Body of pancreas (tissue), 4 donors: ENCODE measurements at regions not wholly inside any gene's neighbourhood (a gene's known extent, or its start where the extent isn't known, plus 50 kb on each side); places are given as distances from the start of the nearest gene placed in this dataset.

Experiments used
- CTCF ChIP-seq, 7 experiments: fragments of 450-650 bp in 4 of 7; fragments of 200-600 bp in 3 of 7; sonication (generic) in 3 of 7; IDR thresholded peaks; one replicate each; pipeline ENCODE4 v1.5.1; 2016 to 2019; ENCODE audit warnings: antibody characterized with exemption in 7 of 7
- POLR2A ChIP-seq, 3 donors: fragments of 450-650 bp; IDR thresholded peaks; one replicate each; pipeline ENCODE4 v1.6.1; 2016; ENCODE audit warnings: antibody characterized with exemption in 3 of 3, mild to moderate bottlenecking in 2 of 3

- TF ChIP-seq CTCF (IDR thresholded peaks at IDR 0.05) (no peak), POLR2A (IDR thresholded peaks at IDR 0.05) (no peak)
These were observed 170.8 kb upstream of the ZNF267 start for GRCh38 chr16:31702796-31703195.
